LoVo (cell line): ENCODE measurements at regions not wholly inside any gene's neighbourhood (a gene's known extent, or its start where the extent isn't known, plus 50 kb on each side); places are given as distances from the start of the nearest gene placed in this dataset.

Source experiments
- DNase-seq: peaks from one replicate; pipeline ENCODE4 v3.0.0-alpha.2; 2016; ENCODE audit warnings: low spot score

- no peak for DNase-seq
Observed at GRCh38 chr15:56868170-56868569, 50.3 kb upstream of the TCF12 start.

DNA sequence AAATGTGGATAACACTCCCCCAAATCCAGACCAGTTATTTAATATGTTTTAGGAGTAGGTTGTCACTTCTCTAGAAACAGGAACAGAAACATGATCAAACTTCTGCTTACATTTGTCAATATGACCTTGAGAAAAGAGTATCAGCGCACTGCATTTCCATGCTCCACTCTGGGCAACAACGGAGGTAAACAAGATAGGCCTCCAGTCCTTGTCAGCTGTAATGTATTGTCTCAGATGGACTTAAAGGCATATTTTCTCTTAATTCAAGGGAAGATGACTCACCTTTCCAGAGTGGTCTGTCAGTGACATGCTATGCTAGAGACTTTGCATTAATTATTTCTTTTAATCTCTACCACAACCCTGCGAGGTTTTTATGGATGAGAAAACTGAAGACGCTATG, 51.6 kb upstream of the TCF12 start:
- DNase-seq: no peak

DNA sequence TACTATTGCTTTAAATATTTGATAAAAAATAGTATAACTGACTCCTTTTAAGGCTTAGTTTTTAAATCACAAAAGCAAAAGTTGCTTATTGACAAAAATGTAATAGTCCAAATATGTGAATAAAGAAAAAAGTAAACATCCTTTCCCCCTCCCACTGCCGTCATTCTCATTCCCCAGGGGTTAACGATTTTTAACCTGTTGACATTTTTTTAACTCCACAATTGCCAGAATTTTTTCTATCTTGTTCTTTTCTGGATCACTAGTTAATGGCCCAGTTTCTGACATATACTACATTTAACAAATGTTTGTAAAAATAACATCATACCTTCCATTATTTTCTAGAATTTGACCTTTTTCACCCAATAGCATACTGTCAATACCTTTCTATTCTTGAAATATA, 60.6 kb upstream of the TCF12 start:
- no peak for DNase-seq

DNA sequence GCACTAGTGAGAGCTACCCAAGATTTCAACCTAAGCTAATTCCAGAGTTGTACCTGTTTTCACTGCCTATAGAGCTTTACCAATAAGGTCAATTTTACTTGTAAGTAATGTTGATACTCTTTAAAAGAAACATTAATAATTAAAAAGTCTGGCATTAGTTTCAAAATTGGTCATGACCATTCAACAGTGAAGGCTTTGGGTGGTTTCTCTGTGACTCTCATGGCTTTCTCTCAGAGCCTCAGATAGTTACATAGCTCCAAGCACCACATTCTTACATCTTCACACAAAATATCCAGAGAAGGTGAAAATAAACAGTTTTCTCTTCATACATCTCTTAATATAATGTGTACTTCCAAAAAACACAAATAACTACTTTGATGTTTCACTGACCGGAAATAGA, 61.5 kb upstream of the TCF12 start:
- DNase-seq: no peak

DNA sequence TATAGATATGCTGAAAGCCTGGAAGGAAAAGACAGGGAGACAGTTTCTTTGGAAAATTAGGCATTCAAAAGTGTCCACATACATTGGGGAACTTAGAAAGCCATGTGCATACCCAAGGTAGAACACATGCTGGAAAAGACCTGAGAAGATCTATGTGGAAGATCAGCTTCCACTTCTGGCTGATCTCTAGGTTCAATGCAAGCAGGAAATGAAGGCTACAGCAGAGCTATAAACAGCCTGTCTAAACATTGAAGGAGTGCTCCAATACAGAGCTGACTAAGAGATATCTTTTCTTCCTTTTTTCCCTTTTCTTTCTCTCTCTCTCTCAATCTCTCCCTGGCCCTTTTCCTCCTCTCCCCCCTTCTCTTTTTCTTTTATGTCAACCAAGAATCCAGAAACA, 73.6 kb upstream of the TCF12 start:
- peak; percentile 32 for DNase-seq

GRCh38 chr15:56844471-56844870, 74.0 kb upstream of the TCF12 start:
- no peak for DNase-seq

- no peak for DNase-seq
Observed at GRCh38 chr15:56839641-56840040, 78.8 kb upstream of the TCF12 start.

- no peak for DNase-seq
Observed at GRCh38 chr15:56839099-56839498, 79.3 kb upstream of the TCF12 start.

- DNase-seq: no peak
Observed at GRCh38 chr15:56838085-56838484, 80.4 kb upstream of the TCF12 start.

DNA sequence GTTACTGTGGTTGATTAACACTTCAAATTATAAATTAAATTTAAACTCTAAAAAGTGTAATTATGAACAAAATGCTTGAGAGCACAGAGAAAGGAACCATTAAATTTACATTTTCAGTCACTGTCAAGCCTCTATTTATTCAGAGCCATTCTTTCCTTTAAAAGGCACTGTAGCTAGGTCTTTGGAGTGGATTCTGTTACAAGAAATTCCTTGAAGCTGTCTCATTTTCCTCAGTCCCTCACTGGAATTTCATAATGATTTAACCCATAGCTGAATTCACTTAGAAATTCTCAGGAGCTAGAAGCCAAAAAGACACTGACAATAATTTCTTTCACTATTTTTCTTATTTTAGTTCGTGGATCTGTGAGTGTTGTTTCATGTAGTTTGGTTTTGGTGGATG, 81.2 kb upstream of the TCF12 start:
- no peak for DNase-seq

GRCh38 chr15:56835718-56836171, 82.7 kb upstream of the TCF12 start:
- DNase-seq: no peak

DNA sequence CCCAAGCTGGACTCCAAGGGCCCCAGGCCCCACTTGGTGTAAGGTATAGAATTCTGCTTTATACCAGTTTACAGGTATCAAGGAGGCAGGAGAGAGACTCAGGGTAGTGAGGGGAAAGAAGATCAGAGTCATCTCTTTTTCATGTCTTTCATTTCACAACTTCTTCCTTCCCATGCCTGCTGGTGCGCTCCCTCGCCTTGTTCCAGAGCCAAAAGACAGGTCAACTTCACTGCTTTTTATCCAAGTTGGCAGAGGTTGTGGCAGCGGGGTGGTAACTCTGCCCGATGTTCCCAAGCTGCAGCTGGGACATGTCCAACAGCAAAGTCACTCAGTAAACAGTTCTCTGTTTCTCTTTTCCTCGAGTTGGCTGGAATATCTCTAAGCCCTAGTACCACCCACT, 86.3 kb upstream of the TCF12 start:
- no peak for DNase-seq

DNA sequence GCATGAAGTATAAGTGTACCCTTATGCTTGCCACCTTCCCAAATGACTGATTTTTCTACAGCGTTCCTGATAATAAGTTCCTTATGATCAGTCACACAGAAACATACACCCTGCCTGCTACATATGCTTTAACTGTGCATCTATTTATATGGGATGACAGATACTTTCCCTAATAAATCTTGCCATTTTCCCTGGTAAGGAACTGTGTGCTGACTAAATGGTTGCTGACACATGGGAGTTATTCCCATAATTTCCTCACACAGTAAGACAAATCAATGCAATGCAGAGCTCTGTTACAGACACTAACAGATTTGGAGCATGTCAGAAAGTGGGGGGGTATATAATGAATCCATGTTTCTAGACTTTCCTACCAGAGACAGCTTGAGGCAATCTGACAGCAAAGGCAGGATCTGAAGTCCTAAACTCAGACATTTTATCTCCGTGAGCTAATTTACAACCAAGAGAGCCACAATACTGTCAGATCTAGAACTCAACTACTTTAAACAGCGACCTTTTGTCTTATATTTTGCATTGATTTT, 86.9 kb upstream of the TCF12 start:
- DNase-seq: no peak

- DNase-seq: no peak
Observed at GRCh38 chr15:56824175-56824574, 90.9 kb upstream of the ZNF280D start.

- DNase-seq: peak; percentile 49
Observed at GRCh38 chr15:56821721-56822425, 88.6 kb upstream of the ZNF280D start.

GRCh38 chr15:56820333-56820732, 87.0 kb upstream of the ZNF280D start:
- DNase-seq: no peak

GRCh38 chr15:56817321-56818080, 84.2 kb upstream of the ZNF280D start:
- peak; percentile 28 for DNase-seq

DNA sequence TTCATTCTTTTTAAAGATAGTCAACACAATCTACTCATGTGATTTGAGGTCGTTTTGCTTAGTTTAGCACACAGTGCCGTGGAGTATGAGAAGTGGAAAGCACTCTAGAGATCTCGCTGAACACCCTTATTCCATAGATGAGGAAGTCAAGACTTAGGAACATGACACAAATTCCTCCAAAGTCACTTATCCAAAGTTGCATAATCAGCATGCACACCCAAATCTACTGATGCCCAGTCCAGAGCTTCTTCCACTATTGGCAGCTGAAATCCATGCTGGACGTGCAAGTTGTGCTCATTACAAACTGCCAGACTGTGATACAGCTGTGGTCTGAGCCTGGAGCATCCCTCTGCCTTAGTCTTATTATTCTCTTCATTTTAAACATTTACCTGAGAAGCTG, 83.5 kb upstream of the ZNF280D start:
- no peak for DNase-seq

GRCh38 chr15:56815247-56815646, 81.9 kb upstream of the ZNF280D start:
- DNase-seq: peak; percentile 92

- no peak for DNase-seq
Observed at GRCh38 chr15:56814429-56814828, 81.1 kb upstream of the ZNF280D start.

DNA sequence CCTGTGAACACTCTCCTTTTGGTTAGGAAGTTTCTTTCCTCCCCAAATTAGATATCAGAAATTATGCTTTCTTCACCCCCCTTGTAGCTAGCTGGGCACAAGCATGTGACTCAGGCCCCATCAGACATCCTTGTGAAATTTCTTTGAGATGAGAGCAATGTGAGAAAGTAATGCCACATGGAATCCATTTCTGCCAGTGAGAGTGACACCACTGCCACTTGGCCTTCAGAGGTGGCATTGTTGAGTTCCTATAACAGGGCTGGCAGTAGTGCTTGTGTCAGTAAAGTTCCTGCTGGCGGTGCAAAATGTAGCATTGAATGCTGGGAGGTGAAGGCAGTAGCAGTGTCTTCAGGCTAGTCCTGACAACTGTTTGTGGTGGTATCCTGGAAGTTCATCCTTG, 80.7 kb upstream of the ZNF280D start:
- DNase-seq: no peak

- DNase-seq: no peak
Observed at GRCh38 chr15:56812961-56813360, 79.7 kb upstream of the ZNF280D start.

DNA sequence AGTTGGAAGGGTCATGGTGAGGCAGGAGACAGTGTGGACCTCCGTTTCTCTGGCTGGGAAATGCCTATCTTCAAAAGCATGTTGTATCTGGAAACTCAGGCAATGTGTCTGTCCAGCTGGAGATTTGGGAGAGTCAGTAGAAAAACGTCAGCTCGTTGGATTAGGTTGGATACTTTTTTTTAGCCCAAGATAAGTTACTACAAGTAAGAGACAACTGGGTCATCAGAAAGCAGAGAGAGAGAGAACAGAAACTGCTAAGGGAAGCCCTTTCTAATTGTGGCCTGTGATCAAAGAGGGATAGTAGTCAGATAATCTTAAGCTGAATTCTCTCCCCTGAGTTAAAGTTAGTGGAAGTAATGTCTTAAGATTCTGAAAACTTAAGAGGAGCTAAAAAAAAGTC, 78.9 kb upstream of the ZNF280D start:
- no peak for DNase-seq
